ENCODE measurements at regions not wholly inside any gene's neighbourhood (a gene's known extent, or its start where the extent isn't known, plus 50 kb on each side); places are given as distances from the start of the nearest gene placed in this dataset.
"Not testable (repeated sequence)": the region's sequence is repeated elsewhere in the genome, so short reads cannot be mapped to it uniquely, and the experiment has no call there.

DNA sequence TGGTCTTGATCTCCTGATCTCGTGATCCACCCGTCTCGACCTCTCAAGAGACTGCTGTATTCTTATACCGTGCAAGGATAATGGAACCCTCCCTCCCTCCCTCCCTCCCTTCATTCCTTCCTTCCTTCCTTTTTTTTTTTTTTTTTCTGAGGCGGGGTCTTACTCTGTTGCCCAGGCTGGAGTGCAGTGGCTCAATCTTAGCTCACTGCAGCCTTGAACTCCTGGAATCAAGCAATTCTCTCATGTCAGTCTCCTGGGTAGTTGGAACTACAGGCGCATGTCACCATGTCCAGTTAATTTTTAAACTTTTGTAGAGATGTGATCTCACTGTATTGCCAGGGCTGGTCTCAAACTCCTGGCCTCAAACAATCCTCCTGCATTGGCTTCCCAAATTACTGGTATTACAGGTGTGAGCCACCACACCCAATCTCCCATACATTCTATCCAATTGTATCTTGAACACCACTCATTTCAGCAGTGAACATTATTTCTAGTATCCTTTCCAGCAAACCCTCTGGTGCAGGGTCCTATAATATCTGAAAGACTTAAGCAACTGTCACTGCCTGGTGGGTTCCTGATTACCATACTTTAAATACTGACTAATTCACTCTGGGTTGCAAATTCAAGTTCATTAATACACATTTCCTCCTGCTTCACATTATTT is 210.0 kb upstream of the ZNF217 start:
- no peak for FAIRE-seq
- DNase-seq (ENCODE audit: low spot score in 2 of 2): no peak

- DNase-seq (ENCODE audit: low spot score in 2 of 2) (no peak), FAIRE-seq (no peak)
Measured at GRCh38 chr20:53801609-53802370, 208.2 kb upstream of the ZNF217 start.

- FAIRE-seq (no peak), DNase-seq (ENCODE audit: low spot score in 2 of 2) (no peak)
Measured at GRCh38 chr20:53800883-53801604, 207.4 kb upstream of the ZNF217 start.

- FAIRE-seq (no peak), DNase-seq (ENCODE audit: low spot score in 2 of 2) (no peak)
Measured at GRCh38 chr20:53800418-53800817, 206.8 kb upstream of the ZNF217 start.

DNA sequence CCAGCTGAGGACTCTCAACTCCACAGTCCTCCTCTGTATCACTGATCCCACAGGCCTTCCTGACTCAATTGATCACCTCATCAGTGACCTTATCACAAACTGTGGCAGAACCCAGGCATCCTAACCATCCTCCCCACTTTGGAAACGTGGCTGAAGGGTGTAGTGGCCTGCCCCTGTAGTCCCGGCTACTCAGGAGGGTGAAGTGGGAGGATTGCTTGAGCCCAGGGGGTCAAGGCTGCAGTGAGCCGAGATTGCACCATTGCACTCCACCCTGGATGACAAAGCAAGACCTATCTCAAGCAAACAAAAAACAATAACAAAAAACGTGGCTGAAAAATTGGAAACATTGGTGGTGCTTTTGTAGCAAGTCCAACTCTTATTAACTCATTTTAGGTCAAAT is 203.4 kb upstream of the ZNF217 start:
- FAIRE-seq: no peak
- DNase-seq (ENCODE audit: low spot score in 2 of 2): no peak

DNA sequence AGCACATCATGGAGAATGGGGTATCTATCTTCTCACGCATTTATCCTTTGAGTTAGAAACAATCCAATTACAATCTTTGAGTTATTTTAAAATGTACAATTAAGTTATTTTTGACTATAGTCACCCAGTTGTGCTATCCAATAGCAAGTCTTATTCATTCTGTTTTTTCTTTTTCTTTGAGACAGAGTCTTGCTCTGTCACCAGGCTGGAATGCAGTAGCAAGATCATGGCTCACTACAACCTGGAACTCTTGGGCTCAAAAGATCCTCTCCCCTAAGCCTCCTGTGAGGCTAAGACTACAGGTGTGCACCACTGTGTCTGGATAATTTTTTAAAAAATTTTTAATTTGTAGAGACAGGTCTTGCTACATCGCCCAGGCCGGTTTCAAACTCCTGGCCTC is 201.5 kb upstream of the ZNF217 start:
- DNase-seq (ENCODE audit: low spot score in 2 of 2) (no peak), FAIRE-seq (no peak)

DNA sequence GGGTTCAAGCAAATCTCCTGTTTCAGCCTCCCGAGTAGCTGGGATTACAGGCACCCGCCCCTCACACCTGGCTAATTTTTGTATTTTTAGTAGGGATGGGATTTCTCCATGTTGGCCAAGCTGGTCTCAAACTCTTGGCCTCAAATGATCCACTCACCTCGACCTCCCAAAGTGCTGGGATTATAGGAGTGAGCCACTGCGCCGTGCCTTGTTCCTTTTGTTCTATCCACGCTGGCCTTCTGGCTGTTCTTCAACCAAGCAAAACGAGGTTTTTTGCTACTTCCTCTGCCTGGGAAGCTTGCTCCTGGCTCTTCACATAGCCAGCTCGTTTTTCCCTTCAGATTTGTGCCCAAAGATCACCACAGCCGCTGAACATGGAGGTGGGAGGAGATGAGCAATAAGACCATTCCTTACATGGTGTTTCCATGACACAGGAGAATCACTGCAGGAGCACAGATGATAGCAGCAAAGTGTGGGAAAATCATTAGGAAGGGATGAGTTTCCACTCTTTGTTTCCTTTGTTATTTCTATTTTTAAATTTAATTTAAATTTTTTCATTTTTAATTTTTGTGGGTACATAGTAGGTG is 201.0 kb upstream of the ZNF217 start:
- no peak for FAIRE-seq
- no peak for DNase-seq (ENCODE audit: low spot score in 2 of 2)

DNA sequence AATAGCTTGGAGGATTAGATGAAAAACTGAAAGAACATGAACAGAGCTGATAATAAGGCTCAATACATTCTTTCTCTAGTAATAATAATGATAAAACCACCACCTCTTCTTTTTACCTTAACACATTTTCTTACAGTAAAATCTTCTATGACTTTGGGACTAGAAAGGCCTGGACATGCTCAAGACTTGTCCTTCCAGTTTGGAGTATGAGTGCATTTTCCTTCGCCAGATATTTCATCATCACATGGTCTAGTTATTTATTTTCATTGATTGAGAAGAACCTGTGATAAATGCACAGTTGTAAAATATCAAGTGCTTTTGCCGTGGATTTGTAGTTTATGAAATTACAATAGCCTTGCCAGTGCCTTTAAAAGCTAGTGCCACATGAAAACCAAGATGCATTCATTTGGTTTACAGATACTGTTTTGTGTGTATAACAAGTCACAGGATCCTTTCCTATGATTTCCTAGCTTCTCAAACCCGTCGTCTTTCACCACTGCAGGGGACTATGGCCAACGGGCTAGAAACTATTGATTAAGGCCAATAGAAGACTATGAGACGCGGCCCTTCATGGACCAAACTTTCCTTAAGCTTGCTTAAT is 200.2 kb upstream of the ZNF217 start:
- no peak for DNase-seq (ENCODE audit: low spot score in 2 of 2)
- no peak for FAIRE-seq

DNA sequence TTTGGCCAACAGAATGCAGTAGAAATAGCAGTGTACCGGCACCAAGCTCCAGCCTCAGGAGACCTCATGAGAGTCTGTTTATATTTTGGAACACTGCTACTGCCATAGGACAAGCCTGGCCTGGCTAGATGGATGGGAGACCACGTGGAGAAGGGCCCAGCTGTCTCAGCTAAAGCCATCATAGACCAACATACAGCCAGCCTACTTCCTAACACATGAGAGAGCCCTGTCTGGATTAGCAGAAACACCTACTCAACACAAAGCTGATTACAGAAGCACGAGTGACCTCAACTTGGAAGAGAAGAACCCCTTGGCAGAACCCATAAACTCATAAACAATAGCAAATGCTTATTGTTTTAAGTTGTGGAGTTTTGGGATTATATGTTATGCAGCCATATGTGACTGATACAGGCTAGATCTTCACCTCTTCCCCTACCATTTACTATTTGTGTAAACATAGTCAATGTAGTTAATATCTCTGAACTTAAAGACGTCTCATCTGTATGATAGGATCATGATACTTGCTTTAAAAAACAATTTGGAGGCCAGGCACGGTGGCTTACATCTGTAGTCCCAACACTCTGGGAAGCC is 199.4 kb upstream of the ZNF217 start:
- FAIRE-seq (no peak), DNase-seq (ENCODE audit: low spot score in 2 of 2) (no peak)

DNA sequence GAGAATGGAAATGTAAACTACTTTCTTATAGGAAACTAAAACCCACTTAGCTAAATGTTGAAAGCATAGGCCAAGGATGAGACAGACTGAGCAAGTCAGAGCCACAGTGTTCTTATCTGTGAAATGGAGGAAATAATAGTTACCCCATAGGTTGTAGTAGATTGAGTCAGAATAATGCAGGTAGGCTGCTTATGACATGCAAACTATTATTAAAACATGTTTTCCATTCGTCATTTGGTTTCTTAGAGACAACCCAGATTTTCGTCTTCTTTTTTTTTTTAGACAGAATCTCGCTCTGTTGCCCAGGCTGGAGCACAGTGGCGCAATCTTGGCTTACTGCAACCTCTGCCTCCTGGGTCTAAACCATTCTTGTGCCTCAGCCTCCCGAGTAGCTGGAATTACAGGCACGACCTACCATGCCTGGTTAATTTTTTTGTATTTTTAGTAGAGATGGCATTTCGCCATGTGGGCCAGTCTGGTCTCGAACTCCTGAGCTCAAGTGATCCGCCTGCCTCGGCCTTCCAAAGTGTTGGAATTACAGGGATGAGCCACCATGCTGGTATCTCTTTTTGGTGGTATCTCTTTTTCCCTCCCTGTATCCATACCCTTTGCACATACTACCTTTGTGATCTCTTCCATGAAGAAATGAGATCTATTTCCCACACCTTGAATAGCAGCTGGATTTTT is 196.5 kb upstream of the ZNF217 start:
- DNase-seq (ENCODE audit: low spot score in 2 of 2) (no peak), FAIRE-seq (no peak)

DNA sequence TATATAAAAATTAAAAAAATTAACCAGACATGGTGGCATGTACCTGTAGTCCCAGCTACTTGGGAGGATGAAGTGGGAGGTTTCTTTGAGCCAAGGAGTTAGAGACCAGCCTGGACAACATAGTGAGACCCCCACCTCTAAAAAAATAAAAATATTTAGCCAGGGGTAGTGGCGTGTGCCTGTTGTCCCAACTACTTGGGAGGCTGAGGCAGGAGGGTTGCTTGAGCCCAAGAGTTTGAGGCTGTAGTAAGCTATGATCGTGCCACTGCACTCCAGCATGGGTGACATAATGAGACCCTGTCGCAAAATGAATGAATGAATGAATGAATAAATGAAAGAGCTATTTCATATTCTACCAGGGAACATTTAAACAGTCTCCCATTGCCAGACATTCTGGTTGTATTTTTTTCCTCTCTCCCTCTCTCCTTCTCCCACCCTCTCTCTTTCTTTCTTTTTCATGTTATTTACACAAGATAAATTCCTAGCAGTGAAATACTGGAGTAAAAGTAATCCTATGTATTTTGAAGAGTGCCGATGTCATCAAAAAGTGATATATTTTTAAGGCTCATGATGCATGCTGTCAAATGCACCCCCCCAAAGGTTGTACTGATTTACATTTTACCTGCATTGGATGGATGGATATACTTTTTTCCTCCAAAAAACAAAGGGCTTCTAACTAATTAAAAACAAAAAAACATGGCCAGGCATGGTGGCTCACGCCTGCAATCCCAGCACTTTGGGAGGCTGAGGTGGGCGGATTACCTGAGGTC is 194.8 kb upstream of the ZNF217 start:
- DNase-seq (ENCODE audit: low spot score in 2 of 2) (no peak), FAIRE-seq (no peak)

DNA sequence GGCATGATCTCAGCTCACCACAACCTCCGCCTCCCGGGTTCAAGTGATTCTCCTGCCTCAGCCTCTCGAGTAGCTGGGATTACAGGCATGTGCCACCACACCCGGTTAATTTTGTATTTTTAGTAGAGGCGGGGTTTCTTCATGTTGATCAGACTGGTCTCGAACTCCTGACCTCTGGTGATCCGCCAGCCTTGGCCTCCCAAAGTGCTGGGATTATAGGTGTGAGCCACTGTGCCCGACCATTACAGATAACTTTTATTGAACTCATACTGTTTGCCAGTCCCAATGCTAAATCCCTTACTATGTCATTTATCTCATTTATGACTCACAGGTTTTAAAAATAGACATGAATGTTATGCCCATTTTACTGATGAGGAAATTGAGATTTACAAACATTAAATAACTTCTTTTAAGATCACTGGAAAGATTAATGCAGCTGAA is 193.9 kb upstream of the ZNF217 start:
- FAIRE-seq; DNase-seq (ENCODE audit: low spot score in 2 of 2): not testable (repeated sequence)

DNA sequence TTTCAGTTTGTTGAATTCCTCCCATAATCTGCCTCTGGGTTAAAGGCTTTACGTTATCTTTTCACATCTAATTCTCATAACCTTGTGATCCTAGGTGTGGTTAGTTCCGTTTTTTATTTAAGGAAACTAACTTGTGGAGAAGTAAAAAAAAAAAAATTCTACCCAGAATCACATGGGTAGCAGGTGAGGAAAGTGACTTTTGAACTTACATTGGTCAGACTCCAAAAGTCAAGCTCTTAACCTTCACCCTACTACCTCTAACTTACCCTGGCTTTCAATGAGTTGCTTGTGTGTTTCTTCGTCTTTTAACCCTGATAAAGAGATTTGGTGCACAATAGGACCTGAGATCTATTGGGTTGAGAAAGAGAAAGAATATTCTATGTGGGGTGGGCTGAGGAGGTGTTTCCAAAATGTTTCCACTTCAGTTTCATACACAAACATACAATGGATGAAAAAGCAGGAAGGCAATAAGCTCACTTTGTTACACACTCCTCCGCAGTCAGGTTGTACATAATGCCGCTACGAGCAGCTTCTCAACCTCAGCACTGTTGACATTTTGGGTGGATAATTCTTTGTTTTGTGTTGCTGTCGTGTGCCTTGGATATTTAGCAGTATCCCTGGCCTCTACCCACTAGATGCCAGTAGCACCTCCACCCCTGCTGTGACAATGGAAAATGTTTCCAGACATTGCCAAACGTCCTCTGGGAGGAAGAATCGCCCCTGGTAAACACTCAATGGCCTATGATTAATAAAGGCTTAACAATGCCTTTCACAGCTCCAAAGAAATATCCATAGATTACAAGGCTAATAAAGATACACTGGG is 193.0 kb upstream of the ZNF217 start:
- FAIRE-seq (no peak), DNase-seq (ENCODE audit: low spot score in 2 of 2) (no peak)

- FAIRE-seq: no peak
- DNase-seq (ENCODE audit: low spot score in 2 of 2): no peak
Measured at GRCh38 chr20:53786071-53786444, 192.4 kb upstream of the ZNF217 start.

GRCh38 chr20:53785320-53785719 is 191.7 kb upstream of the ZNF217 start:
- DNase-seq (ENCODE audit: low spot score in 2 of 2) (no peak), FAIRE-seq (no peak)

- DNase-seq (ENCODE audit: low spot score in 2 of 2): no peak
- FAIRE-seq: no peak
Measured at GRCh38 chr20:53783768-53784167, 190.1 kb upstream of the ZNF217 start.

- DNase-seq (ENCODE audit: low spot score in 2 of 2) (no peak), FAIRE-seq (no peak)
Measured at GRCh38 chr20:53782612-53783246, 189.1 kb upstream of the ZNF217 start.

- no peak for FAIRE-seq
Measured at GRCh38 chr20:53779822-53780221, 186.2 kb upstream of the ZNF217 start.

More at GRCh38 chr20:53779822-53780221, 186.2 kb upstream of the ZNF217 start:
- no peak for DNase-seq (ENCODE audit: low spot score in 2 of 2)

Measured in frontal cortex (tissue), 3 donors.